MM.1S (cell line): ENCODE measurements at regions not wholly inside any gene's neighbourhood (a gene's known extent, or its start where the extent isn't known, plus 50 kb on each side); places are given as distances from the start of the nearest gene placed in this dataset.

ENCODE experiments used
- DNase-seq: peaks from one replicate; pipeline ENCODE4 v3.0.0-alpha.2; 2015
- H2AFZ ChIP-seq: fragments of 300-600 bp; sonication (generic); 2 replicates; pipeline ENCODE4 v1.6.0; 2016; ENCODE audit warnings: antibody characterized with exemption, low read length
- H3F3A ChIP-seq: fragments of 300-600 bp; sonication (generic); 2 replicates; pipeline ENCODE4 v1.6.1; 2016; ENCODE audit warnings: mild to moderate bottlenecking, antibody characterized with exemption, low read length, moderate library complexity, mixed read lengths; ENCODE audit not compliant: insufficient read depth
- H3K27ac ChIP-seq: fragments of 300-600 bp; sonication (generic); 2 replicates; pipeline ENCODE4 v1.5.1; 2016; ENCODE audit warnings: mild to moderate bottlenecking, low read length
- H3K27me3 ChIP-seq: fragments of 300-600 bp; sonication (generic); replicated peaks from 2 replicates; pipeline ENCODE4 v1.6.0; 2016; ENCODE audit warnings: low read length; ENCODE audit not compliant: insufficient read depth
- H3K36me3 ChIP-seq: fragments of 300-600 bp; sonication (generic); replicated peaks from 2 replicates; pipeline ENCODE4 v1.6.1; 2016; ENCODE audit warnings: mild to moderate bottlenecking, low read length, mixed read lengths; ENCODE audit not compliant: insufficient read depth
- H3K4me1 ChIP-seq: fragments of 300-600 bp; sonication (generic); 2 replicates; pipeline ENCODE4 v1.6.1; 2016; ENCODE audit warnings: low read length, mixed read lengths
- H3K4me2 ChIP-seq: fragments of 300-600 bp; sonication (generic); 2 replicates; pipeline ENCODE4 v1.6.0; 2016; ENCODE audit warnings: low read depth, low read length
- H3K4me3 ChIP-seq: fragments of 300-600 bp; sonication (generic); 2 replicates; pipeline ENCODE4 v1.5.1; 2016; ENCODE audit warnings: low read length, mixed read lengths
- H3K79me2 ChIP-seq: fragments of 300-600 bp; sonication (generic); 2 replicates; pipeline ENCODE4 v1.6.1; 2016; ENCODE audit warnings: mixed run types, low read length, mixed read lengths
- H3K9ac ChIP-seq: fragments of 300-600 bp; sonication (generic); 2 replicates; pipeline ENCODE4 v1.6.1; 2016; ENCODE audit warnings: low read length, mixed read lengths
- H3K9me2 ChIP-seq: fragments of 300-600 bp; sonication (generic); replicated peaks from 2 replicates; pipeline ENCODE4 v1.6.1; 2016; ENCODE audit warnings: mild to moderate bottlenecking, low read length, mixed read lengths; ENCODE audit not compliant: insufficient read depth
- H3K9me3 ChIP-seq: fragments of 300-600 bp; sonication (generic); replicated peaks from 2 replicates; pipeline ENCODE4 v1.6.1; 2016; ENCODE audit warnings: mild to moderate bottlenecking, low read length, mixed read lengths; ENCODE audit not compliant: insufficient read depth
- H4K20me1 ChIP-seq: fragments of 300-600 bp; sonication (generic); 2 replicates; pipeline ENCODE4 v1.6.1; 2016; ENCODE audit warnings: mild to moderate bottlenecking, low read length, moderate library complexity, mixed read lengths; ENCODE audit not compliant: insufficient read depth
- CTCF ChIP-seq: fragments of 300-600 bp; sonication (generic); IDR thresholded peaks from 2 replicates; pipeline ENCODE4 v1.5.1; 2016; ENCODE audit warnings: antibody characterized with exemption, low read length, mixed read lengths
- EZH2 ChIP-seq: fragments of 300-600 bp; sonication (generic); optimal IDR thresholded peaks from 2 replicates; pipeline ENCODE3; 2017; ENCODE audit warnings: low read depth, mild to moderate bottlenecking, antibody characterized with exemption, low read length, mixed read lengths
- EZH2phosphoT487 ChIP-seq: fragments of 300-600 bp; sonication (generic); IDR thresholded peaks from 2 replicates; pipeline ENCODE4 v1.6.1; 2018; ENCODE audit warnings: antibody characterized with exemption, low read length

GRCh38 chr13:54175466-54175865 lies 1146.9 kb downstream of the OLFM4 start:
- H3K27me3 ChIP-seq: no peaks in the 10 kb centered on the region
- no peaks in the 10 kb centered on the region for H4K20me1 ChIP-seq
- no peaks in the 10 kb centered on the region for H3K36me3 ChIP-seq
- no peak for TF ChIP-seq EZH2
- no peak for TF ChIP-seq CTCF
- TF ChIP-seq EZH2phosphoT487: no peak
- DNase-seq: no peak
- no peak overlapping the region for H3K4me2 ChIP-seq
- no peak overlapping the region for H2AFZ ChIP-seq
- H3K9ac ChIP-seq: no peak overlapping the region
- no peaks in the 10 kb centered on the region for H3K9me2 ChIP-seq
- H3F3A ChIP-seq: no peaks in the 10 kb centered on the region
- no peak overlapping the region for H3K4me3 ChIP-seq
- no peaks in the 10 kb centered on the region for H3K79me2 ChIP-seq
- H3K27ac ChIP-seq: no peak overlapping the region
- H3K9me3 ChIP-seq: no peaks in the 10 kb centered on the region
- H3K4me1 ChIP-seq: no peaks in the 10 kb centered on the region

GRCh38 chr13:54177466-54177865 lies 1148.9 kb downstream of the OLFM4 start:
- Histone ChIP-seq H3K4me3 (no peak overlapping the region), H3K4me1 (no peaks in the 10 kb centered on the region), H3K9me2 (no peaks in the 10 kb centered on the region), H3K4me2 (no peak overlapping the region), H3K27ac (no peak overlapping the region), H3K36me3 (no peaks in the 10 kb centered on the region), H3K79me2 (no peaks in the 10 kb centered on the region), H3K9me3 (no peaks in the 10 kb centered on the region), H3F3A (no peaks in the 10 kb centered on the region), H4K20me1 (no peaks in the 10 kb centered on the region), H3K27me3 (no peaks in the 10 kb centered on the region), H3K9ac (no peak overlapping the region), H2AFZ (no peak overlapping the region)
- TF ChIP-seq CTCF (no peak), EZH2phosphoT487 (no peak), EZH2 (no peak)
- DNase-seq: no peak

- no peak overlapping the region for H2AFZ ChIP-seq
- H4K20me1 ChIP-seq: no peaks in the 10 kb centered on the region
- H3K4me2 ChIP-seq: no peak overlapping the region
- H3K4me1 ChIP-seq: no peaks in the 10 kb centered on the region
- DNase-seq: no peak
- no peaks in the 10 kb centered on the region for H3K36me3 ChIP-seq
- no peak overlapping the region for H3K27ac ChIP-seq
- no peaks in the 10 kb centered on the region for H3K9me2 ChIP-seq
- H3K27me3 ChIP-seq: no peaks in the 10 kb centered on the region
- no peak overlapping the region for H3K4me3 ChIP-seq
- no peaks in the 10 kb centered on the region for H3K9me3 ChIP-seq
- H3K9ac ChIP-seq: no peak overlapping the region
- no peaks in the 10 kb centered on the region for H3K79me2 ChIP-seq
- no peak for TF ChIP-seq EZH2
- TF ChIP-seq EZH2phosphoT487: no peak
- TF ChIP-seq CTCF: no peak
- H3F3A ChIP-seq: no peaks in the 10 kb centered on the region
Observed at GRCh38 chr13:54183166-54183565, 1154.6 kb downstream of the OLFM4 start.
